ENCODE measurements at regions not wholly inside any gene's neighbourhood (a gene's known extent, or its start where the extent isn't known, plus 50 kb on each side); places are given as distances from the start of the nearest gene placed in this dataset.

DNA sequence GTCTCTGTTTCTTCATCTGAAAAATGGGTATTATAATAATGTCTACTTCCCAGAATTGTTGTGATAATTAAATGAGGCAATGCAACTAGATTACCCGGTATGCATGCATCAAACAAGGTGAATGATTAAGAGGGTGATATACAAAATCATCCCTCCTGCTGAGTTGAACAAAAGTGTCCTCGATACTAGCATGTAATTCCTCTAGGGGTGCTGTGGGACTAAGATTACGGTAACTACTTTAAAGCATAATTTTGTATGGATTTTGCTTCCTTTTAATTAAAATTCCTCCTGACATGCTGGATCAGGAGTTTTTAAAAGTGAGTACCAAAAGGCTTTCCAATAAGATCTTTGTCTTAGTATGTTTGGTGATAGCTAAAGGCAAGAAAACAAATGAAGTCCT is 98.7 kb upstream of the PRMT6 start:
- TF ChIP-seq TAF1 (conservative IDR thresholded peaks at IDR 0.05), result no peak
- TF ChIP-seq, protein P1, sequence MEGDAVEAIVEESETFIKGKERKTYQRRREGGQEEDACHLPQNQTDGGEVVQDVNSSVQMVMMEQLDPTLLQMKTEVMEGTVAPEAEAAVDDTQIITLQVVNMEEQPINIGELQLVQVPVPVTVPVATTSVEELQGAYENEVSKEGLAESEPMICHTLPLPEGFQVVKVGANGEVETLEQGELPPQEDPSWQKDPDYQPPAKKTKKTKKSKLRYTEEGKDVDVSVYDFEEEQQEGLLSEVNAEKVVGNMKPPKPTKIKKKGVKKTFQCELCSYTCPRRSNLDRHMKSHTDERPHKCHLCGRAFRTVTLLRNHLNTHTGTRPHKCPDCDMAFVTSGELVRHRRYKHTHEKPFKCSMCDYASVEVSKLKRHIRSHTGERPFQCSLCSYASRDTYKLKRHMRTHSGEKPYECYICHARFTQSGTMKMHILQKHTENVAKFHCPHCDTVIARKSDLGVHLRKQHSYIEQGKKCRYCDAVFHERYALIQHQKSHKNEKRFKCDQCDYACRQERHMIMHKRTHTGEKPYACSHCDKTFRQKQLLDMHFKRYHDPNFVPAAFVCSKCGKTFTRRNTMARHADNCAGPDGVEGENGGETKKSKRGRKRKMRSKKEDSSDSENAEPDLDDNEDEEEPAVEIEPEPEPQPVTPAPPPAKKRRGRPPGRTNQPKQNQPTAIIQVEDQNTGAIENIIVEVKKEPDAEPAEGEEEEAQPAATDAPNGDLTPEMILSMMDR (IDR thresholded peaks at IDR 0.05; ENCODE audit: low read depth, low read length, missing input control), result no peak
- TF ChIP-seq, protein P2, sequence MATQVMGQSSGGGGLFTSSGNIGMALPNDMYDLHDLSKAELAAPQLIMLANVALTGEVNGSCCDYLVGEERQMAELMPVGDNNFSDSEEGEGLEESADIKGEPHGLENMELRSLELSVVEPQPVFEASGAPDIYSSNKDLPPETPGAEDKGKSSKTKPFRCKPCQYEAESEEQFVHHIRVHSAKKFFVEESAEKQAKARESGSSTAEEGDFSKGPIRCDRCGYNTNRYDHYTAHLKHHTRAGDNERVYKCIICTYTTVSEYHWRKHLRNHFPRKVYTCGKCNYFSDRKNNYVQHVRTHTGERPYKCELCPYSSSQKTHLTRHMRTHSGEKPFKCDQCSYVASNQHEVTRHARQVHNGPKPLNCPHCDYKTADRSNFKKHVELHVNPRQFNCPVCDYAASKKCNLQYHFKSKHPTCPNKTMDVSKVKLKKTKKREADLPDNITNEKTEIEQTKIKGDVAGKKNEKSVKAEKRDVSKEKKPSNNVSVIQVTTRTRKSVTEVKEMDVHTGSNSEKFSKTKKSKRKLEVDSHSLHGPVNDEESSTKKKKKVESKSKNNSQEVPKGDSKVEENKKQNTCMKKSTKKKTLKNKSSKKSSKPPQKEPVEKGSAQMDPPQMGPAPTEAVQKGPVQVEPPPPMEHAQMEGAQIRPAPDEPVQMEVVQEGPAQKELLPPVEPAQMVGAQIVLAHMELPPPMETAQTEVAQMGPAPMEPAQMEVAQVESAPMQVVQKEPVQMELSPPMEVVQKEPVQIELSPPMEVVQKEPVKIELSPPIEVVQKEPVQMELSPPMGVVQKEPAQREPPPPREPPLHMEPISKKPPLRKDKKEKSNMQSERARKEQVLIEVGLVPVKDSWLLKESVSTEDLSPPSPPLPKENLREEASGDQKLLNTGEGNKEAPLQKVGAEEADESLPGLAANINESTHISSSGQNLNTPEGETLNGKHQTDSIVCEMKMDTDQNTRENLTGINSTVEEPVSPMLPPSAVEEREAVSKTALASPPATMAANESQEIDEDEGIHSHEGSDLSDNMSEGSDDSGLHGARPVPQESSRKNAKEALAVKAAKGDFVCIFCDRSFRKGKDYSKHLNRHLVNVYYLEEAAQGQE (IDR thresholded peaks at IDR 0.05), result no peak
- no peak for TF ChIP-seq SP1 (IDR thresholded peaks at IDR 0.05)
- no peak for TF ChIP-seq JUND (IDR thresholded peaks at IDR 0.05)
- no peak for TF ChIP-seq FOXA1 (IDR thresholded peaks at IDR 0.05)
- TF ChIP-seq, protein P3, sequence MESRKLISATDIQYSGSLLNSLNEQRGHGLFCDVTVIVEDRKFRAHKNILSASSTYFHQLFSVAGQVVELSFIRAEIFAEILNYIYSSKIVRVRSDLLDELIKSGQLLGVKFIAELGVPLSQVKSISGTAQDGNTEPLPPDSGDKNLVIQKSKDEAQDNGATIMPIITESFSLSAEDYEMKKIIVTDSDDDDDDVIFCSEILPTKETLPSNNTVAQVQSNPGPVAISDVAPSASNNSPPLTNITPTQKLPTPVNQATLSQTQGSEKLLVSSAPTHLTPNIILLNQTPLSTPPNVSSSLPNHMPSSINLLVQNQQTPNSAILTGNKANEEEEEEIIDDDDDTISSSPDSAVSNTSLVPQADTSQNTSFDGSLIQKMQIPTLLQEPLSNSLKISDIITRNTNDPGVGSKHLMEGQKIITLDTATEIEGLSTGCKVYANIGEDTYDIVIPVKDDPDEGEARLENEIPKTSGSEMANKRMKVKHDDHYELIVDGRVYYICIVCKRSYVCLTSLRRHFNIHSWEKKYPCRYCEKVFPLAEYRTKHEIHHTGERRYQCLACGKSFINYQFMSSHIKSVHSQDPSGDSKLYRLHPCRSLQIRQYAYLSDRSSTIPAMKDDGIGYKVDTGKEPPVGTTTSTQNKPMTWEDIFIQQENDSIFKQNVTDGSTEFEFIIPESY (IDR thresholded peaks at IDR 0.05), result no peak
- TF ChIP-seq, protein P4, sequence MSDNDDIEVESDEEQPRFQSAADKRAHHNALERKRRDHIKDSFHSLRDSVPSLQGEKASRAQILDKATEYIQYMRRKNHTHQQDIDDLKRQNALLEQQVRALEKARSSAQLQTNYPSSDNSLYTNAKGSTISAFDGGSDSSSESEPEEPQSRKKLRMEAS (IDR thresholded peaks at IDR 0.05), result no peak
- no peak for TF ChIP-seq EGR1 (IDR thresholded peaks at IDR 0.05; ENCODE audit: low read depth in 2 of 2)
- TF ChIP-seq YY1 (IDR thresholded peaks at IDR 0.05), result no peak
- TF ChIP-seq RAD21 (IDR thresholded peaks at IDR 0.05), result no peak
- TF ChIP-seq GABPA (IDR thresholded peaks at IDR 0.05 in 1 of 2, conservative IDR thresholded peaks at IDR 0.05 in 1 of 2), result no peak

All from liver (tissue), 3 donors.